GM19468 (cell line): ENCODE measurements at regions not wholly inside any gene's neighbourhood (a gene's known extent, or its start where the extent isn't known, plus 50 kb on each side); places are given as distances from the start of the nearest gene placed in this dataset.

Experiments used
- ATAC-seq: cut with Tn5 transposase; IDR thresholded peaks from one replicate; pipeline ENCODE4 v1.9.1; 2021; ENCODE audit warnings: mild to moderate bottlenecking, moderate library complexity, moderate number of reproducible peaks; ENCODE audit not compliant: unreplicated experiment; ENCODE audit errors: extremely low read depth

DNA sequence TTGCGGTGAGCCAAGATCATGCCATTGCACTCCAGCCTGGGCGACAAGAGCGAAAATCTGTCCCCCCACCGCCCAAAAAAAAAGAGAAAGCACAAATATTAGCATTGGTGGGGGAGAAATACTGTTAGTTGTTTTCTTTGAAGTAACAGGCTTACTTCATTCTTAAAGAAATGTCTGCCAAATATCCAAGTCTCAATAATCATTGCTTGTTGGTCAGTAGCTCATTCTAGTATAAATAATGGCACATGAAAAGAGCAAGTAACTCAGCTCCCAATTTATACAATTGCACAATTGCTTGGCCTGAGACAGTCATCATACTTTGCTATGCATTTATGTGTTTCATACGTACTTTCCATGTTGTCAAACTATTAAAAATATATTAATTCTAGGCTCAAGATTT lies 499.2 kb upstream of the PLXNA2 start:
- no peak for ATAC-seq

DNA sequence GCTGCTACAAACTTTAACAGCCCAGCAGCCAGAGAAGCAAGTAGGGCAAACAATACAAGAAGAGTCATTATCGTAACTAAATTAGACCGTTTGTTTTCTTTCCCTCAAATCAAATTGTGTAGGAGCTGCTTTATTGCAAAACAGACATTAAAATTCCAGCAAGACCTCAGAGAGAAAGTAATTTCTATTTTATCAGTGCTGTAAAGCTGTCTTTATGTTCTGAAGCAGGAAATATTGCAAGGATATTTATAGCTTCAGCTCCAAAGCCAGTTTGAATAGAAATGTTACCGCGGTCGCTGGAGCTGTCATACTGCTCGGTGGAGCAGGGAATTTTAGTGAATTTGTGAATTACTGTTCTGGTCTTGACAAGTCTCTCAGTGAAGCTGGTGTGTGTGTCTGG lies 503.8 kb upstream of the PLXNA2 start:
- ATAC-seq = no peak

DNA sequence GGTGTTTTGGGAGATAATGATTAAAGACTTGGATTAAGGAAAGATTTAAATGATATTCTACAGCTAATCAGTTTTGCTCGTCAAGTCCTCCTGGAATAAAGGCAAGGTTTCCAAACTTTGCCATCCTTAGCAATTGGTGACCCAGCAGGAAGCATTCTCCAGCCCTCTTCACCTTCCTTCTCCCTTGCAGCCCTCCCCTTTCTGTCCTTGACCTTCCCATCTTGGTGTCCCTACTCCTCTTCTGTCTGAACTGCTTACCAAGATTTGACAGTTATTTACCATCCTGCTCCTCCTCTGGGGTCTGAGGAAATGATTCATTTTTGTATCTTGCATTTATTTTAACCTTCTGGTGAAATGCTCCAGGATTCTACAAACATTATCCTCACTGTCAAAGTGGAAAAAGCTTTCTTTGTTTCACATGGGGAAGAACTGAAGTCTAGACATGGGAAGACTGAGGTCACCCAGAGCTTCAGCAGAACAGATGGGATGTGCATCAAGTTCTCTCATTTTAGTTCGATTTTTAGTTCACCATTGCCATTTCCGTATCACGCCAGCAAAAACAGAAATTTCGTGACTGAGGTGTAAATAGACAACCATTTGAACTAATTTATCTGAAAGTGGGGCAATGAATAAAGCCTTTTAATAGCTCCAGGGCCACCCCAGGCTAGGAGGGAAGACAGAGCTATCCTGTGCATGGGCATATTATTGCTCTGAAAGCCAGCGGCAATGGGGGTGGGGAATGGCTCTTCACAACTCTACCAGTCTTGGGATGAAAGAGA lies 504.4 kb upstream of the PLXNA2 start:
- ATAC-seq = no peak

- no peak for ATAC-seq
Observed at GRCh38 chr1:208756339-208756981, 512.3 kb upstream of the PLXNA2 start.

DNA sequence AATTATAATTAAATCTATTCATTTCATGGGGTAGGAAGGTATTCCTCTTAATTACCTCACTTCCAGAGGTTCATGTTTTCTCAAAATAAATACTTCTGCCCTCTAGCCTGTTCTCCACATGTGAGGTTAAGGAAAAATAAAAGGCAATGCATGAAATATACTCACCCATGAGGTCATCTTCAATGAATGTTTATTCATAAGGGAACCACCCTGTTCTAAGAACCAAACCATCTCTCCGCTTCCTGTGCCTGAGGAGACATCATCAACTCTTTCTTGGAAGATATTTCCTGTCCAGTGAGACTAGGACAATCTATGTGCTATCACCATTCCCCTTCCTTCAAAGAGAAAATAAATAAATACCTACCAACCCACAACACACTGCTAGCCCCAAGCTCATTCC lies 513.7 kb upstream of the PLXNA2 start:
- ATAC-seq = no peak

- ATAC-seq = no peak
Observed at GRCh38 chr1:208759255-208759654, 515.1 kb upstream of the PLXNA2 start.

GRCh38 chr1:208763971-208764370 lies 519.8 kb upstream of the PLXNA2 start:
- ATAC-seq = no peak

DNA sequence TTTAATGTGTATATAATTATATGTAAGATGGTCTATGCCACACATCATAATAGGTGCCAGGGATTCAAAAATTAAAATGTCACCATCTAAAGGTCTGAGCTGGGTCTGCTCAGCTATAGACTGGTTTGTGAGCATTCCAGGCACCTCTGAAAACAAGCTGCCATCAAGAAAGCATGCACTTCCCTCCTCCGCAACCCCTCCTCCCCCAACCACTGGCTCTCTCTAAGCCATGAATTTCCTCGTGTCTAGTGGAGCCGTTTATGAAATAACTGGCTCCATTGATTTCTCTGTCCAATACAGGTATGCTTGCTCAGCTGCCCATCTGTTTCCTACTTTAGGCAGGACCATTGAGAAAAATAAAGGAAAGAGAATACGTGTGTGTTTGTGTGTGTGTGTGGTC lies 522.6 kb upstream of the PLXNA2 start:
- ATAC-seq = no peak

DNA sequence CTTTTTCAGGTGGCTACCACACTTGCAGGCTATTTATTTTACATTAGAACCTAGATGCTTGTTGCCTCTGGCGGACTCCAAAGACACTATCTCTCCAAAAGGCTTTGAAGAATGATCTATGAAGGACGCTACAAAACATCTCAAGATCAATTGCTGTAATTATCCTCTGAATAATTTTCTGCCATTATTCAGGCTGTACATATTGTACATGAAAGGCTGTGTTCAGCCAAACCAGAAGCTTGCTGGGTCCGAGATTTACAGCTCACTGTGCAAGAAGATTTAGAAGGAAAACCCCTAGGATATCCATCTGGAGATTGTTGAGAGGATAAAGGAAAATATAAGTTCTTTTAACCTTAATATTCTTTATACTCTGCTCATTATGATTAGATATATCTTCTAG lies 523.6 kb upstream of the PLXNA2 start:
- no peak for ATAC-seq

- ATAC-seq = no peak
Observed at GRCh38 chr1:208772891-208773290, 528.7 kb upstream of the PLXNA2 start.

DNA sequence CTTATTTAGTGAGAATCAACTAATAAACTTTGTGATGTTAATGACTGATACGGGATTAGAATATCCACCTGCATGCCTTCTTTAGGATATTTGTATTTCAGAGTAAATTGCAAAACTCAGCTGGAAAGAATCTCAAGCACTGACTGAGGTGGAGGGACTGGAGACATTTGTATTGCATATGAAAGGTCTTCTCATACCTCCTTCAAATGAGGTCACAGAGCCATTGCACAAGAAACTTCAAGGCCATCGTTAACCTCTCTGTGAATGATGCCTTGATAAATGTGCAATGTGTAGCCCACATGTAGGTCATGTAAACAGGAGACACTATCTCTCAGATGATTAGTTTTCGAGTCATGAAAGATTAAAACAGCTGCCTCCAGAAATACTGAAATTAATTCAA lies 531.7 kb upstream of the PLXNA2 start:
- ATAC-seq = no peak

GRCh38 chr1:208778417-208778816 lies 534.2 kb upstream of the PLXNA2 start:
- ATAC-seq = no peak

DNA sequence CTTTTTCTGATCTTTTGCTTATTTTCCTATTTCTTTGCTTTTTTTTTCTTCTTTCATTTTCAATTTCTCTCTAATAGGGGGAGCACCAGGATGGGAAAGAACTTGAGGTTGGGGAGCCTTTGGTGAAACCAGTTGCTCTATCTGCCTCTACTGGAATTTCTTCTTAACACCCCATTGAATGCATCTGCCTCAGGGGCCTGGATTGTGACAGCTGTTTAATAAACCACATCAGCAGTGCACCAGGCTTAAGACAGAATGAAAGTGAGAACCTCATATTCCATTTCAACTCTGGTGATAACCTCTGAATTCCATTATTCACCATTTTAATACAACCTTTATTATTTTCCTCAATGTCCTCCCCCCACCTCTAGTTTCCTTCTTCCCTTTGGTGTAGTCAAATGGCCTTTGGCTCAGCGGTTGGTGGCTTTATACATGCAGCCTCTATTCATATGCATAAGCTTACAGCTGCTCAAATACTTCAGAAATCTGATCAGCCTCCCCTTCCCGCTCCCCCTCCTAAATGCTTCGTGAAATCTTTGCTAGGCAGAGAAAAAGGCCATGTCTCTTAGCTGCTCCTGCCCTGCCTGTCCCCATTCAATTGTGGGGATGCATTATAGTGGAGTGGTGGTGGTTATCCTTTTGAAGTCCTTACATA lies 537.3 kb upstream of the PLXNA2 start:
- ATAC-seq = no peak

- no peak for ATAC-seq
Observed at GRCh38 chr1:208782186-208782585, 538.0 kb upstream of the PLXNA2 start.

GRCh38 chr1:208785629-208786028 lies 541.4 kb upstream of the PLXNA2 start:
- ATAC-seq = no peak

DNA sequence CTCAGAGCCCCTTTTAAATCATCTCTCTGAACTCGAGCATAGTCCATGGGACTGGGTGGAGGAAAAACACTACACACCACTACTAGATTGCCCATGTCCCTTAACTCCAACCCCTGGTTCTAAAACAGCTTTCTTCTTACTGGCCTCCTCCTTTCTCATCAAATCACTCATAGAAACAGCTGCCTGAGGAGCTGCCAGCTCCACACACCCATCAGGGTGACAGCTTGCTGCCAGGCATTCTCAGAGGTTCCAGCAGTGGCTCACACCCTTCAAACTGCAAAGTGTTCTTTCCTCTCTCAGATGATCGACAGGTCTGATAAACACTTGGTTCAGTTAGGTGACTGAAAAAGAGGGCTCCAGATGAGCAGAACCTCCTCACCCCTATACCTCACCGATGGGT lies 543.0 kb upstream of the PLXNA2 start:
- no peak for ATAC-seq

DNA sequence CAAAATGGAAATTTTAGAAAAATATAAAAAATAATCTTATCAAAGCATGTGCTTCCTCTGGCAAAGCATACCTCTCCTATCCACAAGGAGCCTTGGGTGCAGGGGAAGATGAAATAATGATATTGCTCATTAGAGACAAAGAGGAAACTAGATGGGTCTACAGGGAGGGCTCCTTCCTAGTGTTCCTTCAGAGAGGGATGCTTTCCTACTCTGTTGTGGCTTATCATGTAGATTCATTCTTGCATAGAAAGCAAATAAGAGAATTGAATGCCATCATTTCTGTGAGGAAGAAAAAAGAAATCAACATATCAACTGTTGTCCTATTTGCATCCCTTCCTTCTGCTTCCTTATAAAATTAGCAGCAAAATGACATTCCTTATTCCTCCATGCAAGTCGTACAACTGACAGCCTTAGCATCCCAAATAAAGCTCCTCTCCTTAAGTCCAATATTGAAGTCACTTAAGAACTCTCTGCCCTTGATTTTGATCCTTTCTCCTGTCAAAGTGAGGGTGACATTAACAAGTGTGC lies 543.9 kb upstream of the PLXNA2 start:
- ATAC-seq = no peak

- no peak for ATAC-seq
Observed at GRCh38 chr1:208791456-208791855, 547.3 kb upstream of the PLXNA2 start.

DNA sequence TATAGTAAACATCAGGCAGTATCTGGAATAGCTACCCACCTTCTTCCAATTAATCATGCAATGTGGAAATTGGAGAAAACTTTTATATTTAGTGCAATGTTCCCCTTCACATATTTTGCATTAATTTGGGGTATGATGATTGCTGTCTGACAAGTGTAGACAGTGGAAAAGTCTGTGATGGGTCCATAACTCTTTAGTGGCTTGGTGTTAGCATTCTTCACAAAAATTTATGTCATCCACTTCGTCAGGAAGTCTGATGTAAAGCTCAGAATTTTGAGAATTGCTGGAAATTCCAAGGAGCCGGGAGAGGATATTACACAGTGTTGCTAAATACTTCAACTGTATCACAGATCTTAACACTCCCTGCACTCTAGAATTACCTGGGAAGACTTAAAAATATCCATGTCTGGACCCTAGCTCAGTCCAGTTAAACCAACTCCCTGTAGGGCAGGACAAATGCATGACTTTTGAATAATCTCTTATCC lies 549.7 kb upstream of the PLXNA2 start:
- ATAC-seq = no peak

DNA sequence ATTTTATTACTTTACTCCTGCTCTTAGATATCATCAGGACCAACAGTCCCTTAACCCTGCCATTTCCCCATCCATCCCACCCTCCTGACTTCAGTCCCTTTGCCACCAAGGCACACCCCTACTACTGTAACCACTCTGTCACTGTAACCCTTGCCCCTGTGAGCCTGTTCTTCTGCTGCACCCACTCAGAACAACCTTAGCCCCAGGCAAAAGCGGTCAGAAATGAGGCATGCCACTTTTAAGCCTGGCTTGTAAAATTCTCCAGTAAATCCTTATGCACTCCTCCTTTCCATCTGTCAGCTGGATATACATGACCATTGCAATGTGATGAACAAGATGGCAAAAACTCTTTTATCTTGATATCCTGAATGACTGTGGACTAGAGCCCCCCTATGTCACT lies 555.0 kb upstream of the PLXNA2 start:
- ATAC-seq = no peak
